K562 (cell line): ENCODE measurements at regions not wholly inside any gene's neighbourhood (a gene's known extent, or its start where the extent isn't known, plus 50 kb on each side); places are given as distances from the start of the nearest gene placed in this dataset.

Experiments
- ARHGAP35 ChIP-seq: fragments of 450-650 bp; IDR thresholded peaks from 2 replicates; pipeline ENCODE4 v1.6.1; 2018; ENCODE audit not compliant: partially characterized antibody
- ARNT ChIP-seq, 2 experiments: fragments of 450-650 bp; IDR thresholded peaks; 2 replicates each; pipeline ENCODE4 v1.6.1; 2016; ENCODE audit warnings: mild to moderate bottlenecking in 1 of 2
- BCL6 ChIP-seq: fragments of 250-450 bp; sonication (Bioruptor Pico); IDR thresholded peaks from 2 replicates; pipeline ENCODE4 v1.4.0; 2020
- CHD4 ChIP-seq: fragments of 200-600 bp; sonication (generic); IDR thresholded peaks from 3 replicates; pipeline ENCODE4 v1.6.1; 2012; ENCODE audit warnings: low read depth, mild to moderate bottlenecking, mixed read lengths, low read length, inconsistent platforms; ENCODE audit not compliant: insufficient read depth, insufficient replicate concordance, poor library complexity, severe bottlenecking
- CREM ChIP-seq: IDR thresholded peaks from 2 replicates; pipeline ENCODE4 v1.6.1; 2014; ENCODE audit warnings: antibody characterized with exemption, low read depth
- DNMT1 ChIP-seq: fragments of 450-650 bp; IDR thresholded peaks from 2 replicates; pipeline ENCODE4 v1.6.1; 2016; ENCODE audit warnings: antibody characterized with exemption, mild to moderate bottlenecking
- FOSL1 ChIP-seq: fragments of 200-800 bp; sonication (Bioruptor generic); conservative IDR thresholded peaks from 2 replicates; pipeline ENCODE4 v1.6.1; 2016; ENCODE audit warnings: missing genetic modification characterization, missing compliant biosample characterization
- JUNB ChIP-seq: fragments of 450-650 bp; formaldehyde crosslinking; conservative IDR thresholded peaks from 2 replicates; pipeline ENCODE4 v1.4.0; 2020; ENCODE audit warnings: mild to moderate bottlenecking
- NBN ChIP-seq: fragments of 450-650 bp; IDR thresholded peaks from 2 replicates; pipeline ENCODE4 v1.6.1; 2016; ENCODE audit warnings: low read depth, mild to moderate bottlenecking
- NCOA2 ChIP-seq, 2 experiments: fragments of 450-650 bp; IDR thresholded peaks; 2 replicates each; pipeline ENCODE4 v1.6.1; 2018; ENCODE audit warnings: mild to moderate bottlenecking in 2 of 2, moderate library complexity in 1 of 2; ENCODE audit not compliant: partially characterized antibody in 2 of 2
- NR2C2 ChIP-seq, 2 experiments: fragments of 200-800 bp in 1 of 2; sonication (Bioruptor generic) in 1 of 2; sonication (generic) in 1 of 2; formaldehyde crosslinking in 1 of 2; IDR thresholded peaks; 2 replicates each; pipeline versions ENCODE4 v1.6.1 to v1.8.0; 2016 to 2022; ENCODE audit warnings: mild to moderate bottlenecking in 1 of 2, missing compliant biosample characterization in 1 of 2, missing genetic modification characterization in 1 of 2, missing genetic modification reagents in 1 of 2
- SMAD4 ChIP-seq: fragments of 250-450 bp; sonication (Bioruptor Pico); conservative IDR thresholded peaks from 2 replicates; pipeline ENCODE4 v1.8.0; 2021; ENCODE audit warnings: inconsistent platforms, mild to moderate bottlenecking, moderate library complexity
- SMARCC2 ChIP-seq: fragments of 450-650 bp; IDR thresholded peaks from 2 replicates; pipeline ENCODE4 v1.6.1; 2017; ENCODE audit warnings: antibody characterized with exemption, moderate library complexity, mild to moderate bottlenecking, low read depth
- STAT5B ChIP-seq: fragments of 250-450 bp; sonication (Bioruptor Pico); IDR thresholded peaks from 2 replicates; pipeline ENCODE4 v1.8.0; 2021; ENCODE audit warnings: mild to moderate bottlenecking, inconsistent platforms
- TBP ChIP-seq: optimal IDR thresholded peaks from 2 replicates; pipeline ENCODE3; 2011; ENCODE audit warnings: low read depth, low read length, improper control_type of control experiment
- TSC22D4 ChIP-seq: fragments of 450-650 bp; IDR thresholded peaks from 2 replicates; pipeline ENCODE4 v1.6.1; 2016; ENCODE audit warnings: missing genetic modification characterization, missing biosample characterization, control low read depth
- U2AF2 ChIP-seq: fragments of 200-400 bp; formaldehyde crosslinking; optimal IDR thresholded peaks from 2 replicates; pipeline ENCODE3; 2017; ENCODE audit warnings: low read depth, mild to moderate bottlenecking, low read length
- ZNF24 ChIP-seq: fragments of 450-650 bp; IDR thresholded peaks from 2 replicates; pipeline ENCODE4 v1.6.1; 2016
- TF ChIP-seq, protein P1 (sequence below): sonication (generic); formaldehyde crosslinking; IDR thresholded peaks from 2 replicates; pipeline ENCODE4 v1.8.0; 2023; ENCODE audit warnings: mild to moderate bottlenecking, missing genetic modification reagents
- TF ChIP-seq, protein P2 (sequence below): sonication (generic); formaldehyde crosslinking; IDR thresholded peaks from 2 replicates; pipeline ENCODE4 v1.9.0; 2022; ENCODE audit warnings: mild to moderate bottlenecking, missing genetic modification reagents
- TF ChIP-seq, protein P3 (sequence below): fragments of 450-650 bp; formaldehyde crosslinking; IDR thresholded peaks from 2 replicates; pipeline ENCODE4 v1.4.0; 2020; ENCODE audit warnings: mild to moderate bottlenecking
- TF ChIP-seq, protein P4 (sequence below): fragments of 450-650 bp; formaldehyde crosslinking; IDR thresholded peaks from 2 replicates; pipeline ENCODE4 v1.4.0; 2022; ENCODE audit warnings: missing genetic modification characterization
- TF ChIP-seq, protein P5 (sequence below): fragments of 450-650 bp; formaldehyde crosslinking; IDR thresholded peaks from 2 replicates; pipeline ENCODE4 v1.4.0; 2022; ENCODE audit warnings: missing genetic modification characterization
- TF ChIP-seq, protein P6 (sequence below): sonication (generic); formaldehyde crosslinking; IDR thresholded peaks from 2 replicates; pipeline ENCODE4 v1.8.0; 2022; ENCODE audit warnings: mild to moderate bottlenecking, low read depth, missing genetic modification reagents

DNA sequence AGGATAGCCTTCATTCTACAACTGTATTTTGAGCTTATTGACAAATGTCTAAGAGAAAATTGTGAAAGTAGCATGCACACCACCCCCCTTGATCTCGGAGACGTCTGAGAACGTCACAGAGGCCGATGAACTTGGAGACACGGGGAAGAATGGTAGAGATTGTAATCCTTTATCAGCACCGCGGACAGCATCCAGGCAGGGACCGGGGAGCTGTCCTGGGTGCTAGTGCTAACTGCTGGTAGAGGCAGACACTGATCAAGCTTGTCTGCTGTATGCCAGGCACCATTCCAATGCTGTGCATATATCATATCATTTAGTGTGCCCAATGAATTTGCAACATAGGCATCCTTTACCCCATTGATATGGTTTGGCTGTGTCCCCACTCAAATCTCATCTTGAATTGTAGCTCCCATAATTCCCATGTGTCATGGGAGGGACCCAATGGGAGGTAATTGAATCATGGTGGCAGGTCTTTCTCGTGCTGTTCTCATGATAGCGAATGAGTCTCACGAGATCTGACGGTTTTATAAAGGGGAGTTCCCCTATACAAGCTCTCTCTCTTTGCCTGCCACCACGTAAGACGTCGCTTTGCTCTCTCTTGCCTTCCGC lies 98.8 kb downstream of the LHX2 start (continued):
- TF ChIP-seq, protein P1, sequence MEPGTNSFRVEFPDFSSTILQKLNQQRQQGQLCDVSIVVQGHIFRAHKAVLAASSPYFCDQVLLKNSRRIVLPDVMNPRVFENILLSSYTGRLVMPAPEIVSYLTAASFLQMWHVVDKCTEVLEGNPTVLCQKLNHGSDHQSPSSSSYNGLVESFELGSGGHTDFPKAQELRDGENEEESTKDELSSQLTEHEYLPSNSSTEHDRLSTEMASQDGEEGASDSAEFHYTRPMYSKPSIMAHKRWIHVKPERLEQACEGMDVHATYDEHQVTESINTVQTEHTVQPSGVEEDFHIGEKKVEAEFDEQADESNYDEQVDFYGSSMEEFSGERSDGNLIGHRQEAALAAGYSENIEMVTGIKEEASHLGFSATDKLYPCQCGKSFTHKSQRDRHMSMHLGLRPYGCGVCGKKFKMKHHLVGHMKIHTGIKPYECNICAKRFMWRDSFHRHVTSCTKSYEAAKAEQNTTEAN = peak; percentile 98
- TF ChIP-seq, protein P2, sequence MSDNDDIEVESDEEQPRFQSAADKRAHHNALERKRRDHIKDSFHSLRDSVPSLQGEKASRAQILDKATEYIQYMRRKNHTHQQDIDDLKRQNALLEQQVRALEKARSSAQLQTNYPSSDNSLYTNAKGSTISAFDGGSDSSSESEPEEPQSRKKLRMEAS (CRISPR knock-in tag) = peak; percentile 84
- TF ChIP-seq, protein P3, sequence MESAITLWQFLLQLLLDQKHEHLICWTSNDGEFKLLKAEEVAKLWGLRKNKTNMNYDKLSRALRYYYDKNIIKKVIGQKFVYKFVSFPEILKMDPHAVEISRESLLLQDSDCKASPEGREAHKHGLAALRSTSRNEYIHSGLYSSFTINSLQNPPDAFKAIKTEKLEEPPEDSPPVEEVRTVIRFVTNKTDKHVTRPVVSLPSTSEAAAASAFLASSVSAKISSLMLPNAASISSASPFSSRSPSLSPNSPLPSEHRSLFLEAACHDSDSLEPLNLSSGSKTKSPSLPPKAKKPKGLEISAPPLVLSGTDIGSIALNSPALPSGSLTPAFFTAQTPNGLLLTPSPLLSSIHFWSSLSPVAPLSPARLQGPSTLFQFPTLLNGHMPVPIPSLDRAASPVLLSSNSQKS = no peak
- TF ChIP-seq SMAD4 = peak; percentile 89
- TF ChIP-seq NBN = no peak
- TF ChIP-seq CREM = peak; percentile 81
- no peak for TF ChIP-seq U2AF2
- no peak for TF ChIP-seq ARNT (IDR thresholded peaks at IDR 0.05)
- TF ChIP-seq, protein P4, sequence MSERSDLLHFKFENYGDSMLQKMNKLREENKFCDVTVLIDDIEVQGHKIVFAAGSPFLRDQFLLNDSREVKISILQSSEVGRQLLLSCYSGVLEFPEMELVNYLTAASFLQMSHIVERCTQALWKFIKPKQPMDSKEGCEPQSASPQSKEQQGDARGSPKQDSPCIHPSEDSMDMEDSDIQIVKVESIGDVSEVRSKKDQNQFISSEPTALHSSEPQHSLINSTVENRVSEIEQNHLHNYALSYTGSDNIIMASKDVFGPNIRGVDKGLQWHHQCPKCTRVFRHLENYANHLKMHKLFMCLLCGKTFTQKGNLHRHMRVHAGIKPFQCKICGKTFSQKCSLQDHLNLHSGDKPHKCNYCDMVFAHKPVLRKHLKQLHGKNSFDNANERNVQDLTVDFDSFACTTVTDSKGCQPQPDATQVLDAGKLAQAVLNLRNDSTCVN (CRISPR knock-in tag) = 0 out of 2 replicates have a peak, but pooled peaks have one; percentile 35
- no peak for TF ChIP-seq NCOA2 (IDR thresholded peaks at IDR 0.05; ENCODE audit: partially characterized antibody in 2 of 2)
- no peak for TF ChIP-seq ARHGAP35
- TF ChIP-seq NR2C2 (CRISPR knock-in tag; IDR thresholded peaks at IDR 0.05) = peak; percentile 95
- TF ChIP-seq NR2C2 (tag; IDR thresholded peaks at IDR 0.05) = no peak
- no peak for TF ChIP-seq TSC22D4 (tag)
- peak; percentile 79; the same call in 1 of the 2 replicates for TF ChIP-seq ZNF24
- TF ChIP-seq, protein P5, sequence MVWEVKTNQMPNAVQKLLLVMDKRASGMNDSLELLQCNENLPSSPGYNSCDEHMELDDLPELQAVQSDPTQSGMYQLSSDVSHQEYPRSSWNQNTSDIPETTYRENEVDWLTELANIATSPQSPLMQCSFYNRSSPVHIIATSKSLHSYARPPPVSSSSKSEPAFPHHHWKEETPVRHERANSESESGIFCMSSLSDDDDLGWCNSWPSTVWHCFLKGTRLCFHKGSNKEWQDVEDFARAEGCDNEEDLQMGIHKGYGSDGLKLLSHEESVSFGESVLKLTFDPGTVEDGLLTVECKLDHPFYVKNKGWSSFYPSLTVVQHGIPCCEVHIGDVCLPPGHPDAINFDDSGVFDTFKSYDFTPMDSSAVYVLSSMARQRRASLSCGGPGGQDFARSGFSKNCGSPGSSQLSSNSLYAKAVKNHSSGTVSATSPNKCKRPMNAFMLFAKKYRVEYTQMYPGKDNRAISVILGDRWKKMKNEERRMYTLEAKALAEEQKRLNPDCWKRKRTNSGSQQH (CRISPR knock-in tag) = no peak
- TF ChIP-seq DNMT1 = no peak
- TF ChIP-seq JUNB (CRISPR knock-in tag) = no peak
- TF ChIP-seq FOSL1 (tag) = peak; percentile 39; the same call in 1 of the 2 replicates
- no peak for TF ChIP-seq STAT5B (CRISPR knock-in tag)
- TF ChIP-seq, protein P6, sequence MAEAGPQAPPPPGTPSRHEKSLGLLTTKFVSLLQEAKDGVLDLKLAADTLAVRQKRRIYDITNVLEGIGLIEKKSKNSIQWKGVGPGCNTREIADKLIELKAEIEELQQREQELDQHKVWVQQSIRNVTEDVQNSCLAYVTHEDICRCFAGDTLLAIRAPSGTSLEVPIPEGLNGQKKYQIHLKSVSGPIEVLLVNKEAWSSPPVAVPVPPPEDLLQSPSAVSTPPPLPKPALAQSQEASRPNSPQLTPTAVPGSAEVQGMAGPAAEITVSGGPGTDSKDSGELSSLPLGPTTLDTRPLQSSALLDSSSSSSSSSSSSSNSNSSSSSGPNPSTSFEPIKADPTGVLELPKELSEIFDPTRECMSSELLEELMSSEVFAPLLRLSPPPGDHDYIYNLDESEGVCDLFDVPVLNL = peak; percentile 97
- TF ChIP-seq TBP = no peak
- no peak for TF ChIP-seq CHD4
- TF ChIP-seq BCL6 (CRISPR knock-in tag) = peak; percentile 84
- TF ChIP-seq SMARCC2 = no peak
